WTC11 (cell line): ENCODE measurements at regions not wholly inside any gene's neighbourhood (a gene's known extent, or its start where the extent isn't known, plus 50 kb on each side); places are given as distances from the start of the nearest gene placed in this dataset.

ENCODE experiments used
- ATAC-seq: fragments of 200-7000 bp; cut with Tn5 transposase; 2 replicates; pipeline ENCODE4 v1.10.0; 2021; ENCODE audit warnings: mild to moderate bottlenecking, moderate library complexity
- CTCF ChIA-PET: fragments of 300-600 bp; sonication (Branson Sonifier 250); formaldehyde crosslinking; loops from one replicate; lab custom pipeline; 2021; ENCODE audit warnings: antibody characterized with exemption; lab: Charles Lee
- POLR2A ChIA-PET: fragments of 350-600 bp; sonication (Branson Sonifier 250); formaldehyde crosslinking; loops from one replicate; lab custom pipeline; 2021; ENCODE audit warnings: antibody characterized with exemption; lab: Charles Lee
- DNase-seq: peaks from one replicate; pipeline ENCODE4 v3.0.0; 2021; ENCODE audit warnings: low spot score
- H3K27ac Mint-ChIP-seq: 2 replicates; pipeline ENCODE4 v1.8.0; 2021; ENCODE audit warnings: mixed read lengths
- H3K27me3 Mint-ChIP-seq: 2 replicates; pipeline ENCODE4 v1.8.0; 2021; ENCODE audit warnings: low read depth, mild to moderate bottlenecking, moderate library complexity, mixed read lengths
- H3K36me3 Mint-ChIP-seq: 2 replicates; pipeline ENCODE4 v1.8.0; 2021; ENCODE audit warnings: mixed read lengths
- H3K4me1 Mint-ChIP-seq: 2 replicates; pipeline ENCODE4 v1.8.0; 2022; ENCODE audit warnings: mixed read lengths
- H3K4me3 Mint-ChIP-seq: 2 replicates; pipeline ENCODE4 v1.8.0; 2021; ENCODE audit warnings: mild to moderate bottlenecking, moderate library complexity, mixed read lengths
- H3K9me3 Mint-ChIP-seq: 2 replicates; pipeline ENCODE4 v1.8.0; 2021; ENCODE audit warnings: mixed read lengths
- ATF3 ChIP-seq: sonication (generic); formaldehyde crosslinking; conservative IDR thresholded peaks from 2 replicates; pipeline ENCODE4 v1.8.1; 2022; ENCODE audit warnings: mild to moderate bottlenecking, missing genetic modification reagents
- CBFB ChIP-seq: sonication (generic); formaldehyde crosslinking; IDR thresholded peaks from 2 replicates; pipeline ENCODE4 v1.8.1; 2022; ENCODE audit warnings: mild to moderate bottlenecking, low read depth, missing genetic modification reagents
- CREM ChIP-seq: sonication (generic); formaldehyde crosslinking; IDR thresholded peaks from 2 replicates; pipeline ENCODE4 v1.8.1; 2022; ENCODE audit warnings: mild to moderate bottlenecking, missing genetic modification reagents, moderate library complexity
- E2F1 ChIP-seq: sonication (generic); formaldehyde crosslinking; IDR thresholded peaks from 2 replicates; pipeline ENCODE4 v1.8.0; 2022; ENCODE audit warnings: mild to moderate bottlenecking, missing genetic modification reagents
- EMX1 ChIP-seq: fragments of 250-450 bp; sonication (Bioruptor Pico); IDR thresholded peaks from 2 replicates; pipeline ENCODE4 v1.8.0; 2021; ENCODE audit warnings: mild to moderate bottlenecking
- FOXJ3 ChIP-seq: sonication (generic); formaldehyde crosslinking; IDR thresholded peaks from 2 replicates; pipeline ENCODE4 v1.9.0; 2021; ENCODE audit warnings: missing genetic modification reagents, mild to moderate bottlenecking, borderline replicate concordance
- GABPB1 ChIP-seq: sonication (generic); formaldehyde crosslinking; IDR thresholded peaks from 2 replicates; pipeline ENCODE4 v1.8.1; 2023; ENCODE audit warnings: mild to moderate bottlenecking, missing genetic modification reagents
- GTF2I ChIP-seq: fragments of 250-450 bp; sonication (Bioruptor Pico); conservative IDR thresholded peaks from 2 replicates; pipeline ENCODE4 v1.4.0; 2021; ENCODE audit warnings: mild to moderate bottlenecking
- IRF2 ChIP-seq: sonication (generic); formaldehyde crosslinking; IDR thresholded peaks from 2 replicates; pipeline ENCODE4 v1.8.0; 2022; ENCODE audit warnings: low read depth, missing genetic modification reagents, borderline replicate concordance
- NR2C2 ChIP-seq: sonication (generic); formaldehyde crosslinking; IDR thresholded peaks from 2 replicates; pipeline ENCODE4 v1.8.0; 2022; ENCODE audit warnings: mild to moderate bottlenecking, missing genetic modification reagents
- PREB ChIP-seq: sonication (generic); formaldehyde crosslinking; IDR thresholded peaks from 2 replicates; pipeline ENCODE4 v1.8.1; 2022; ENCODE audit warnings: mild to moderate bottlenecking, missing genetic modification reagents, moderate library complexity, borderline replicate concordance
- PRRX2 ChIP-seq: fragments of 250-450 bp; sonication (Bioruptor Pico); IDR thresholded peaks from 2 replicates; pipeline ENCODE4 v1.8.0; 2021; ENCODE audit warnings: mild to moderate bottlenecking
- SOX15 ChIP-seq: fragments of 250-450 bp; sonication (Bioruptor Pico); IDR thresholded peaks from 2 replicates; pipeline ENCODE4 v1.9.0; 2021; ENCODE audit warnings: mild to moderate bottlenecking
- TCF7 ChIP-seq: sonication (generic); formaldehyde crosslinking; IDR thresholded peaks from 2 replicates; pipeline ENCODE4 v1.8.0; 2022; ENCODE audit warnings: mild to moderate bottlenecking, low read depth, missing genetic modification reagents, moderate library complexity
- TP53 ChIP-seq: sonication (generic); formaldehyde crosslinking; IDR thresholded peaks from 2 replicates; pipeline ENCODE4 v1.8.1; 2023; ENCODE audit warnings: mild to moderate bottlenecking, missing genetic modification reagents
- ZNF317 ChIP-seq: sonication (generic); formaldehyde crosslinking; IDR thresholded peaks from 2 replicates; pipeline ENCODE4 v1.8.1; 2023; ENCODE audit warnings: low read depth, mild to moderate bottlenecking, moderate library complexity, missing genetic modification reagents, borderline replicate concordance
- ZNF671 ChIP-seq: fragments of 250-450 bp; sonication (Bioruptor Pico); IDR thresholded peaks from 2 replicates; pipeline ENCODE4 v1.8.0; 2021; ENCODE audit warnings: mild to moderate bottlenecking
- TF ChIP-seq, protein P1 (sequence below): sonication (generic); formaldehyde crosslinking; IDR thresholded peaks from 2 replicates; pipeline ENCODE4 v1.8.0; 2023; ENCODE audit warnings: missing genetic modification reagents
- TF ChIP-seq, protein P2 (sequence below): sonication (generic); formaldehyde crosslinking; IDR thresholded peaks from 2 replicates; pipeline ENCODE4 v1.8.1; 2023; ENCODE audit warnings: mild to moderate bottlenecking, missing genetic modification reagents, moderate library complexity
- TF ChIP-seq, protein P3 (sequence below): sonication (generic); formaldehyde crosslinking; IDR thresholded peaks from 2 replicates; pipeline ENCODE4 v1.8.1; 2023; ENCODE audit warnings: mild to moderate bottlenecking, moderate library complexity, missing genetic modification reagents
- TF ChIP-seq, protein P4 (sequence below): fragments of 200-600 bp; IDR thresholded peaks from 2 replicates; pipeline ENCODE4 v1.8.0; 2022; ENCODE audit warnings: antibody characterized with exemption
- TF ChIP-seq, protein P5 (sequence below): sonication (generic); formaldehyde crosslinking; IDR thresholded peaks from 2 replicates; pipeline ENCODE4 v1.8.0; 2022; ENCODE audit warnings: mild to moderate bottlenecking, missing genetic modification reagents
- TF ChIP-seq, protein P6 (sequence below): sonication (generic); formaldehyde crosslinking; IDR thresholded peaks from 2 replicates; pipeline ENCODE4 v1.8.0; 2023; ENCODE audit warnings: mild to moderate bottlenecking, missing genetic modification reagents

DNA sequence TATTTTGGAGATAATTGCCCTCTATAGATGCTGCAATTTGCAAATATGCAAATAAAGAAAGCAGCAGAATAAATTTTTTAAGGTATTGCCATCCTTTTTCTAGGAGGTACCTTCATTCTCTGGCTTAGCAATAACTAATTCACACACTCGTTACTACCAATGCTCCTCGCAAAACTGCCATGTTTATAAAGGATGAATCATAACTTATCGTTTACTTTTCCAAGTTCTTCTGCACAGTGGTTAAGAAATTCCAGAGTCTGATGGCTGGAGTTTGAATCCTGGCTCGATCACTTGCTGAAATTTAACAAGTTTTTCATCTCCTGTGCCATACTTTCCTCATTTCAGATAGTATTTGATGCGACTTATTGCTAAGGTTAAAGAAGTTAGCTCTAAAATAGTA is 708.6 kb upstream of the KLHL1 start:
- H3K27me3 Mint-ChIP-seq, result no peaks in the 10 kb centered on the region
- peaks cover 14% of the 10 kb centered on the region for H3K4me1 Mint-ChIP-seq
- ATAC-seq (no peak), DNase-seq (no peak)
- CTCF ChIA-PET, result no interaction called here
- no peaks in the 10 kb centered on the region for H3K36me3 Mint-ChIP-seq
- TF ChIP-seq, protein P1, sequence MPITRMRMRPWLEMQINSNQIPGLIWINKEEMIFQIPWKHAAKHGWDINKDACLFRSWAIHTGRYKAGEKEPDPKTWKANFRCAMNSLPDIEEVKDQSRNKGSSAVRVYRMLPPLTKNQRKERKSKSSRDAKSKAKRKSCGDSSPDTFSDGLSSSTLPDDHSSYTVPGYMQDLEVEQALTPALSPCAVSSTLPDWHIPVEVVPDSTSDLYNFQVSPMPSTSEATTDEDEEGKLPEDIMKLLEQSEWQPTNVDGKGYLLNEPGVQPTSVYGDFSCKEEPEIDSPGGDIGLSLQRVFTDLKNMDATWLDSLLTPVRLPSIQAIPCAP, result no peak
- TF ChIP-seq, protein P2, sequence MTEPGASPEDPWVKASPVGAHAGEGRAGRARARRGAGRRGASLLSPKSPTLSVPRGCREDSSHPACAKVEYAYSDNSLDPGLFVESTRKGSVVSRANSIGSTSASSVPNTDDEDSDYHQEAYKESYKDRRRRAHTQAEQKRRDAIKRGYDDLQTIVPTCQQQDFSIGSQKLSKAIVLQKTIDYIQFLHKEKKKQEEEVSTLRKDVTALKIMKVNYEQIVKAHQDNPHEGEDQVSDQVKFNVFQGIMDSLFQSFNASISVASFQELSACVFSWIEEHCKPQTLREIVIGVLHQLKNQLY (CRISPR knock-in tag), result no peak
- no peak for TF ChIP-seq PRRX2 (CRISPR knock-in tag)
- TF ChIP-seq CREM, result no peak
- TF ChIP-seq, protein P3, sequence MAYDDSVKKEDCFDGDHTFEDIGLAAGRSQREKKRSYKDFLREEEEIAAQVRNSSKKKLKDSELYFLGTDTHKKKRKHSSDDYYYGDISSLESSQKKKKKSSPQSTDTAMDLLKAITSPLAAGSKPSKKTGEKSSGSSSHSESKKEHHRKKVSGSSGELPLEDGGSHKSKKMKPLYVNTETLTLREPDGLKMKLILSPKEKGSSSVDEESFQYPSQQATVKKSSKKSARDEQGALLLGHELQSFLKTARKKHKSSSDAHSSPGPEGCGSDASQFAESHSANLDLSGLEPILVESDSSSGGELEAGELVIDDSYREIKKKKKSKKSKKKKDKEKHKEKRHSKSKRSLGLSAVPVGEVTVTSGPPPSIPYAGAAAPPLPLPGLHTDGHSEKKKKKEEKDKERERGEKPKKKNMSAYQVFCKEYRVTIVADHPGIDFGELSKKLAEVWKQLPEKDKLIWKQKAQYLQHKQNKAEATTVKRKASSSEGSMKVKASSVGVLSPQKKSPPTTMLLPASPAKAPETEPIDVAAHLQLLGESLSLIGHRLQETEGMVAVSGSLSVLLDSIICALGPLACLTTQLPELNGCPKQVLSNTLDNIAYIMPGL, result no peak
- TF ChIP-seq, protein P4, sequence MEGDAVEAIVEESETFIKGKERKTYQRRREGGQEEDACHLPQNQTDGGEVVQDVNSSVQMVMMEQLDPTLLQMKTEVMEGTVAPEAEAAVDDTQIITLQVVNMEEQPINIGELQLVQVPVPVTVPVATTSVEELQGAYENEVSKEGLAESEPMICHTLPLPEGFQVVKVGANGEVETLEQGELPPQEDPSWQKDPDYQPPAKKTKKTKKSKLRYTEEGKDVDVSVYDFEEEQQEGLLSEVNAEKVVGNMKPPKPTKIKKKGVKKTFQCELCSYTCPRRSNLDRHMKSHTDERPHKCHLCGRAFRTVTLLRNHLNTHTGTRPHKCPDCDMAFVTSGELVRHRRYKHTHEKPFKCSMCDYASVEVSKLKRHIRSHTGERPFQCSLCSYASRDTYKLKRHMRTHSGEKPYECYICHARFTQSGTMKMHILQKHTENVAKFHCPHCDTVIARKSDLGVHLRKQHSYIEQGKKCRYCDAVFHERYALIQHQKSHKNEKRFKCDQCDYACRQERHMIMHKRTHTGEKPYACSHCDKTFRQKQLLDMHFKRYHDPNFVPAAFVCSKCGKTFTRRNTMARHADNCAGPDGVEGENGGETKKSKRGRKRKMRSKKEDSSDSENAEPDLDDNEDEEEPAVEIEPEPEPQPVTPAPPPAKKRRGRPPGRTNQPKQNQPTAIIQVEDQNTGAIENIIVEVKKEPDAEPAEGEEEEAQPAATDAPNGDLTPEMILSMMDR, result no peak
- no peak overlapping the region for H3K27ac Mint-ChIP-seq
- H3K9me3 Mint-ChIP-seq, result 0 out of 2 replicates have a peak, but pooled peaks cover 11% of the 10 kb centered on the region
- POLR2A ChIA-PET, result no interaction called here
- H3K4me3 Mint-ChIP-seq, result no peak overlapping the region

DNA sequence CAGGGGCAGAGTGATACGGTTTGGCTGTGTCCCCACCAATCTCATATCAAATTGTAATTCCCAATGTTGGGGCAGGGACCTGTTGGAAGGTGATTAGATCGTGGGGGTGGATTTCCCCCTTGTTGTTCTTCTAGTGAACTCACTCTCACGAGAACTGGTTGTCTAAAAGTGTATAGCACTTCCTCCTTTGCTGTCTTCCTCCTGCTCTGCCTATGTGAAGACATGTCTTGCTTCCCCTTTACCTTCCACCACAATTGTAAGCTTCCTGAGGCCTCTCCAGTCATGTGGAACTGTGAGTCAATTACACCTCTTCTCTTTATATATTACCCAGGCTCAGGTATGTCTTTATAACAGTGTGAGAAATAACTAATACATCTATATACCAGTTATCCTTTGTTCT is 706.4 kb upstream of the KLHL1 start:
- H3K4me1 Mint-ChIP-seq, result peaks cover 29% of the 10 kb centered on the region
- ChIA-PET CTCF (no interaction called here), POLR2A (no interaction called here)
- peaks cover under 1% of the 10 kb centered on the region for H3K36me3 Mint-ChIP-seq
- H3K9me3 Mint-ChIP-seq, result peaks cover 25% of the 10 kb centered on the region
- DNase-seq (no peak), ATAC-seq (no peak)
- no peaks in the 10 kb centered on the region for H3K27me3 Mint-ChIP-seq
- no peak overlapping the region for H3K4me3 Mint-ChIP-seq
- no peak overlapping the region for H3K27ac Mint-ChIP-seq
- no peak for TF ChIP-seq GABPB1
- no peak for TF ChIP-seq ZNF671 (CRISPR knock-in tag)
- no peak for TF ChIP-seq ZNF317
- TF ChIP-seq, protein P5, sequence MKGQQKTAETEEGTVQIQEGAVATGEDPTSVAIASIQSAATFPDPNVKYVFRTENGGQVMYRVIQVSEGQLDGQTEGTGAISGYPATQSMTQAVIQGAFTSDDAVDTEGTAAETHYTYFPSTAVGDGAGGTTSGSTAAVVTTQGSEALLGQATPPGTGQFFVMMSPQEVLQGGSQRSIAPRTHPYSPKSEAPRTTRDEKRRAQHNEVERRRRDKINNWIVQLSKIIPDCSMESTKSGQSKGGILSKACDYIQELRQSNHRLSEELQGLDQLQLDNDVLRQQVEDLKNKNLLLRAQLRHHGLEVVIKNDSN (CRISPR knock-in tag), result no peak
- no peak for TF ChIP-seq GTF2I (CRISPR knock-in tag)
- no peak for TF ChIP-seq TP53
- no peak for TF ChIP-seq PREB (CRISPR knock-in tag)
- TF ChIP-seq FOXJ3, result no peak
- TF ChIP-seq, protein P6, sequence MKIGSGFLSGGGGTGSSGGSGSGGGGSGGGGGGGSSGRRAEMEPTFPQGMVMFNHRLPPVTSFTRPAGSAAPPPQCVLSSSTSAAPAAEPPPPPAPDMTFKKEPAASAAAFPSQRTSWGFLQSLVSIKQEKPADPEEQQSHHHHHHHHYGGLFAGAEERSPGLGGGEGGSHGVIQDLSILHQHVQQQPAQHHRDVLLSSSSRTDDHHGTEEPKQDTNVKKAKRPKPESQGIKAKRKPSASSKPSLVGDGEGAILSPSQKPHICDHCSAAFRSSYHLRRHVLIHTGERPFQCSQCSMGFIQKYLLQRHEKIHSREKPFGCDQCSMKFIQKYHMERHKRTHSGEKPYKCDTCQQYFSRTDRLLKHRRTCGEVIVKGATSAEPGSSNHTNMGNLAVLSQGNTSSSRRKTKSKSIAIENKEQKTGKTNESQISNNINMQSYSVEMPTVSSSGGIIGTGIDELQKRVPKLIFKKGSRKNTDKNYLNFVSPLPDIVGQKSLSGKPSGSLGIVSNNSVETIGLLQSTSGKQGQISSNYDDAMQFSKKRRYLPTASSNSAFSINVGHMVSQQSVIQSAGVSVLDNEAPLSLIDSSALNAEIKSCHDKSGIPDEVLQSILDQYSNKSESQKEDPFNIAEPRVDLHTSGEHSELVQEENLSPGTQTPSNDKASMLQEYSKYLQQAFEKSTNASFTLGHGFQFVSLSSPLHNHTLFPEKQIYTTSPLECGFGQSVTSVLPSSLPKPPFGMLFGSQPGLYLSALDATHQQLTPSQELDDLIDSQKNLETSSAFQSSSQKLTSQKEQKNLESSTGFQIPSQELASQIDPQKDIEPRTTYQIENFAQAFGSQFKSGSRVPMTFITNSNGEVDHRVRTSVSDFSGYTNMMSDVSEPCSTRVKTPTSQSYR (CRISPR knock-in tag), result no peak
- no peak for TF ChIP-seq CBFB (CRISPR knock-in tag)
- TF ChIP-seq PRRX2 (CRISPR knock-in tag), result no peak
- no peak for TF ChIP-seq EMX1 (CRISPR knock-in tag)
- TF ChIP-seq, protein P4, result no peak
- no peak for TF ChIP-seq NR2C2
- no peak for TF ChIP-seq SOX15 (CRISPR knock-in tag)
- TF ChIP-seq TCF7, result no peak
- TF ChIP-seq IRF2 (CRISPR knock-in tag), result no peak
- no peak for TF ChIP-seq E2F1 (CRISPR knock-in tag)
- no peak for TF ChIP-seq ATF3
